Activated CD8-positive, alpha-beta memory T cell treated with anti-CD3 and anti-CD28 coated beads for 1 hour (primary cell): ENCODE measurements at regions not wholly inside any gene's neighbourhood (a gene's known extent, or its start where the extent isn't known, plus 50 kb on each side); places are given as distances from the start of the nearest gene placed in this dataset.
"Not testable (repeated sequence)": the region's sequence is repeated elsewhere in the genome, so short reads cannot be mapped to it uniquely, and the experiment has no call there.

Source experiments
- DNase-seq, 2 donors: peaks; one replicate each; pipeline ENCODE4 v3.0.0-alpha.2; 2020; ENCODE audit warnings: low read depth in 1 of 2; ENCODE audit errors: extremely low read depth in 1 of 2

GRCh38 chr12:131249246-131250027, 295.7 kb downstream of the ADGRD1 start:
- DNase-seq = no peak

GRCh38 chr12:131250028-131250950, 296.6 kb downstream of the ADGRD1 start:
- no peak for DNase-seq

GRCh38 chr12:131250951-131251315, 297.2 kb downstream of the ADGRD1 start:
- DNase-seq = no peak

GRCh38 chr12:131251336-131252101, 297.8 kb downstream of the ADGRD1 start:
- DNase-seq = no peak

- no peak for DNase-seq
Measured at GRCh38 chr12:131253376-131254026, 299.8 kb downstream of the ADGRD1 start.

GRCh38 chr12:131254374-131254773, 300.7 kb downstream of the ADGRD1 start:
- DNase-seq = no peak

- no peak for DNase-seq
Measured at GRCh38 chr12:131258398-131258797, 304.7 kb downstream of the ADGRD1 start.

GRCh38 chr12:131260251-131260905, 306.7 kb downstream of the ADGRD1 start:
- DNase-seq = no peak

GRCh38 chr12:131260954-131261353, 307.2 kb downstream of the ADGRD1 start:
- DNase-seq = no peak

- DNase-seq = no peak
Measured at GRCh38 chr12:131261906-131262305, 308.2 kb downstream of the ADGRD1 start.

GRCh38 chr12:131263626-131264025, 309.9 kb downstream of the ADGRD1 start:
- DNase-seq = no peak

GRCh38 chr12:131264635-131265034, 310.9 kb downstream of the ADGRD1 start:
- no peak for DNase-seq

- no peak for DNase-seq
Measured at GRCh38 chr12:131266591-131267467, 313.1 kb downstream of the ADGRD1 start.

- no peak for DNase-seq
Measured at GRCh38 chr12:131267576-131267975, 313.9 kb downstream of the ADGRD1 start.

- not testable (repeated sequence) for DNase-seq
Measured at GRCh38 chr12:131268123-131268522, 314.4 kb downstream of the ADGRD1 start.

GRCh38 chr12:131268571-131268970, 314.9 kb downstream of the ADGRD1 start:
- not testable (repeated sequence) for DNase-seq

GRCh38 chr12:131269551-131269950, 315.8 kb downstream of the ADGRD1 start:
- DNase-seq = no peak

- not testable (repeated sequence) for DNase-seq
Measured at GRCh38 chr12:131269977-131270376, 316.3 kb downstream of the ADGRD1 start.

- DNase-seq = no peak
Measured at GRCh38 chr12:131271724-131272123, 318.0 kb downstream of the ADGRD1 start.
